Left forelimb (tissue), 1 donor: ENCODE measurements at regions not wholly inside any gene's neighbourhood (a gene's known extent, or its start where the extent isn't known, plus 50 kb on each side); places are given as distances from the start of the nearest gene placed in this dataset.
A peak's percentile ranks its signal among the peaks of the same experiment; 100 is the strongest.

Experiments used
- DNase-seq: peaks from one replicate; pipeline ENCODE4 v3.0.0-alpha.2; 2018; ENCODE audit warnings: low spot score

- no peak for DNase-seq
Observed at GRCh38 chr10:30256084-30256483, 93.0 kb downstream of the MTPAP start.

GRCh38 chr10:30254926-30255325 is 94.2 kb downstream of the MTPAP start:
- no peak for DNase-seq

- no peak for DNase-seq
Observed at GRCh38 chr10:30248728-30249127, 100.3 kb downstream of the MTPAP start.

GRCh38 chr10:30247704-30248103 is 101.4 kb downstream of the MTPAP start:
- no peak for DNase-seq

GRCh38 chr10:30241422-30242110 is 107.5 kb downstream of the MTPAP start:
- DNase-seq: no peak

- DNase-seq: no peak
Observed at GRCh38 chr10:30238836-30239235, 110.2 kb downstream of the MTPAP start.

- DNase-seq: no peak
Observed at GRCh38 chr10:30233186-30233959, 115.7 kb downstream of the MTPAP start.

GRCh38 chr10:30231709-30232108 is 117.4 kb downstream of the MTPAP start:
- no peak for DNase-seq

- no peak for DNase-seq
Observed at GRCh38 chr10:30231071-30231652, 117.9 kb downstream of the MTPAP start.

GRCh38 chr10:30229536-30229935 is 119.5 kb downstream of the MTPAP start:
- no peak for DNase-seq

- no peak for DNase-seq
Observed at GRCh38 chr10:30228417-30229036, 120.6 kb downstream of the MTPAP start.

GRCh38 chr10:30227481-30227880 is 121.6 kb downstream of the MTPAP start:
- no peak for DNase-seq

- DNase-seq: peak; percentile 62
Observed at GRCh38 chr10:30219971-30220751, 128.9 kb downstream of the MTPAP start.

GRCh38 chr10:30216821-30217220 is 132.3 kb downstream of the MTPAP start:
- no peak for DNase-seq

GRCh38 chr10:30215623-30216022 is 133.5 kb downstream of the MTPAP start:
- DNase-seq: no peak

GRCh38 chr10:30215141-30215540 is 133.9 kb downstream of the MTPAP start:
- no peak for DNase-seq

GRCh38 chr10:30210296-30210695 is 138.8 kb downstream of the MTPAP start:
- DNase-seq: no peak

- no peak for DNase-seq
Observed at GRCh38 chr10:30208330-30208729, 140.7 kb downstream of the MTPAP start.

GRCh38 chr10:30207485-30208052 is 141.5 kb downstream of the MTPAP start:
- DNase-seq: no peak

GRCh38 chr10:30200017-30200415 is 140.6 kb upstream of the JCAD start:
- no peak for DNase-seq

- DNase-seq: no peak
Observed at GRCh38 chr10:30199376-30200016, 140.1 kb upstream of the JCAD start.
